Adrenal gland (tissue), 5 donors: ENCODE measurements at regions not wholly inside any gene's neighbourhood (a gene's known extent, or its start where the extent isn't known, plus 50 kb on each side); places are given as distances from the start of the nearest gene placed in this dataset.

Experiments used
- POLR2A ChIP-seq, 2 donors: fragments of 450-650 bp; IDR thresholded peaks; one replicate each; pipeline ENCODE4 v1.6.1; 2017; ENCODE audit warnings: antibody characterized with exemption in 2 of 2, mild to moderate bottlenecking in 2 of 2, moderate library complexity in 1 of 2
- TF ChIP-seq, protein P1 (sequence below), 6 experiments: fragments of 450-650 bp in 4 of 6; fragments of 200-600 bp in 2 of 6; sonication (generic) in 1 of 6; IDR thresholded peaks; 1 replicate in 5 of 6; 2 replicates in 1 of 6; pipeline versions ENCODE4 v1.5.1 to v1.8.0; 2016 to 2021; ENCODE audit warnings: antibody characterized with exemption in 6 of 6, mild to moderate bottlenecking in 2 of 6, moderate library complexity in 1 of 6
- donor health status: DM: no; HTN: no; CAD: no.

DNA sequence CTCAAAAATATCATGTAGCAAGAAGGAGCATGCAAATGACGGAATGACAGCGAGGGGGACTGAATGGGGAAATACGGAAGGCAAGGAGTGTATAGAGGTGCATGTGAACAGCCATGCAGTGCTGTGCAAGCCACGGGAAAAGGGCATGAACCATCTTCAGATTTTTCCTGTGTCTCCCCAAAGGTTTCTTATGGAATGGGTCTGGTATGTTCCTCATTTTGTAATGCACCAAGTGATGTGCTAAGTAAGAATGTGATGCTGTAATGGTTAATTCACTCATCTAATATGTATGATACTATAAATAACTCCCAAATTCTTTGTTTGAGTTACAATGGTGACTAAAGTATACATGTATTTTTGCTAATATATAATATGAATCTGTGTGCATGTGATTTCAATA, 99.0 kb upstream of the DAB2 start:
- TF ChIP-seq, protein P1, sequence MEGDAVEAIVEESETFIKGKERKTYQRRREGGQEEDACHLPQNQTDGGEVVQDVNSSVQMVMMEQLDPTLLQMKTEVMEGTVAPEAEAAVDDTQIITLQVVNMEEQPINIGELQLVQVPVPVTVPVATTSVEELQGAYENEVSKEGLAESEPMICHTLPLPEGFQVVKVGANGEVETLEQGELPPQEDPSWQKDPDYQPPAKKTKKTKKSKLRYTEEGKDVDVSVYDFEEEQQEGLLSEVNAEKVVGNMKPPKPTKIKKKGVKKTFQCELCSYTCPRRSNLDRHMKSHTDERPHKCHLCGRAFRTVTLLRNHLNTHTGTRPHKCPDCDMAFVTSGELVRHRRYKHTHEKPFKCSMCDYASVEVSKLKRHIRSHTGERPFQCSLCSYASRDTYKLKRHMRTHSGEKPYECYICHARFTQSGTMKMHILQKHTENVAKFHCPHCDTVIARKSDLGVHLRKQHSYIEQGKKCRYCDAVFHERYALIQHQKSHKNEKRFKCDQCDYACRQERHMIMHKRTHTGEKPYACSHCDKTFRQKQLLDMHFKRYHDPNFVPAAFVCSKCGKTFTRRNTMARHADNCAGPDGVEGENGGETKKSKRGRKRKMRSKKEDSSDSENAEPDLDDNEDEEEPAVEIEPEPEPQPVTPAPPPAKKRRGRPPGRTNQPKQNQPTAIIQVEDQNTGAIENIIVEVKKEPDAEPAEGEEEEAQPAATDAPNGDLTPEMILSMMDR (IDR thresholded peaks at IDR 0.05): no peak
- TF ChIP-seq POLR2A (IDR thresholded peaks at IDR 0.05): no peak
